GM12878 (cell line): ENCODE measurements at regions not wholly inside any gene's neighbourhood (a gene's known extent, or its start where the extent isn't known, plus 50 kb on each side); places are given as distances from the start of the nearest gene placed in this dataset.

Experiments
- ATAC-seq: fragments of 200-7000 bp; cut with Tn5 transposase; 3 replicates; pipeline ENCODE4 v1.9.1; 2020; ENCODE audit warnings: mild to moderate bottlenecking, moderate library complexity
- BruUV-seq: library from RNA; stranded (reverse); fragments of 400-500 nt; replicated peaks from 2 replicates; lab custom pipeline; 2021; lab: Mats Ljungman, UMichigan
- CTCF ChIA-PET: fragments of 300-600 bp; sonication (Branson Sonifier 250); formaldehyde crosslinking; extraction: SDS; loops from one replicate; lab custom pipeline; 2021; ENCODE audit warnings: inconsistent platforms; lab: Yijun Ruan, JAX
- POLR2A ChIA-PET: fragments of 350-600 bp; formaldehyde crosslinking; extraction: SDS; loops from one replicate; lab custom pipeline; 2021; ENCODE audit warnings: inconsistent platforms; lab: Charles Lee
- RAD21 ChIA-PET: fragments of 300-600 bp; sonication (Branson Sonifier 250); formaldehyde crosslinking; loops from one replicate; lab custom pipeline; 2023; ENCODE audit warnings: antibody characterized with exemption; ENCODE audit not compliant: unreplicated experiment; lab: Charles Lee
- SMC1A ChIA-PET: fragments of 300-600 bp; sonication (Branson Sonifier 250); formaldehyde crosslinking; loops from one replicate; lab custom pipeline; 2023; ENCODE audit not compliant: unreplicated experiment, uncharacterized antibody; lab: Charles Lee
- DNase-seq: peaks from one replicate; pipeline ENCODE4 v3.0.0-alpha.2; 2011; ENCODE audit warnings: low read depth, low spot score
- FAIRE-seq: peaks from 3 replicates; lab custom pipeline; 2011; peaks lifted over from hg19 to GRCh38; lab: Jason Lieb, UNC
- H2AFZ ChIP-seq: 2 replicates; pipeline ENCODE4 v1.6.0; 2011; ENCODE audit warnings: low read depth, low read length, control low read depth; ENCODE audit not compliant: control insufficient read depth
- H3K27ac ChIP-seq: 2 replicates; pipeline ENCODE4 v1.5.1; 2011; ENCODE audit warnings: control low read depth; ENCODE audit not compliant: control insufficient read depth, insufficient read depth
- H3K27me3 ChIP-seq, 2 experiments: replicated peaks in 1 of 2; 2 replicates each; pipeline versions ENCODE4 v1.6.0 to v1.6.1; 2011; ENCODE audit warnings: low read length in 1 of 2; ENCODE audit not compliant: control insufficient read depth in 2 of 2, insufficient read depth in 2 of 2
- H3K36me3 ChIP-seq, 2 experiments: 2 replicates each; pipeline ENCODE4 v1.5.1; 2011; ENCODE audit warnings: low read length in 1 of 2; ENCODE audit not compliant: control insufficient read depth in 2 of 2, insufficient read depth in 2 of 2
- H3K4me1 ChIP-seq: 2 replicates; pipeline ENCODE4 v1.6.1; 2011; ENCODE audit warnings: mild to moderate bottlenecking, low read length, moderate library complexity, mixed read lengths; ENCODE audit not compliant: control insufficient read depth, insufficient read depth
- H3K4me2 ChIP-seq: 2 replicates; pipeline ENCODE4 v1.6.0; 2011; ENCODE audit warnings: control low read depth; ENCODE audit not compliant: control insufficient read depth, insufficient read depth
- H3K4me3 ChIP-seq: fragments of 200-600 bp; sonication (generic); 2 replicates; pipeline ENCODE4 v1.5.1; 2016
- H3K79me2 ChIP-seq: 2 replicates; pipeline ENCODE4 v1.6.0; 2011; ENCODE audit warnings: low read length; ENCODE audit not compliant: control insufficient read depth, insufficient read depth
- H3K9ac ChIP-seq: 2 replicates; pipeline ENCODE4 v1.8.0; 2011; ENCODE audit warnings: low read length, control low read depth, mixed read lengths; ENCODE audit not compliant: control insufficient read depth, insufficient read depth
- H3K9me3 ChIP-seq: replicated peaks from 3 replicates; pipeline ENCODE4 v1.5.1; 2011; ENCODE audit warnings: mild to moderate bottlenecking, low read length; ENCODE audit not compliant: control insufficient read depth, insufficient read depth
- H4K20me1 ChIP-seq: 2 replicates; pipeline ENCODE4 v1.6.0; 2011; ENCODE audit not compliant: control insufficient read depth, insufficient read depth
- CHD2 ChIP-seq: IDR thresholded peaks from 2 replicates; pipeline ENCODE4 v1.6.1; 2011; ENCODE audit warnings: low read depth, low read length, improper control_type of control experiment, borderline replicate concordance
- IKZF1 ChIP-seq: fragments of 450-650 bp; conservative IDR thresholded peaks from 2 replicates; pipeline ENCODE4 v1.6.1; 2017; ENCODE audit warnings: antibody characterized with exemption, mild to moderate bottlenecking
- PAX5 ChIP-seq: IDR thresholded peaks from 2 replicates; pipeline ENCODE4 v1.6.1; 2011; ENCODE audit warnings: low read depth, low read length, borderline replicate concordance
- SMARCA5 ChIP-seq: fragments of 450-650 bp; IDR thresholded peaks from 2 replicates; pipeline ENCODE4 v1.6.1; 2017; ENCODE audit warnings: mild to moderate bottlenecking
- STAT3 ChIP-seq: IDR thresholded peaks from 2 replicates; pipeline ENCODE4 v1.6.1; 2011; ENCODE audit warnings: low read depth, low read length, improper control_type of control experiment
- TAF1 ChIP-seq: IDR thresholded peaks from 2 replicates; pipeline ENCODE4 v1.6.1; 2011; ENCODE audit warnings: mild to moderate bottlenecking, low read depth, low read length, borderline replicate concordance
- TARDBP ChIP-seq: IDR thresholded peaks from 2 replicates; pipeline ENCODE4 v1.6.1; 2016; ENCODE audit warnings: borderline replicate concordance
- WRNIP1 ChIP-seq: IDR thresholded peaks from 2 replicates; pipeline ENCODE4 v1.6.1; 2011; ENCODE audit warnings: low read depth, low read length, improper control_type of control experiment, borderline replicate concordance
- ZNF274 ChIP-seq: IDR thresholded peaks from one replicate; pipeline ENCODE4 v1.8.0; 2011; ENCODE audit not compliant: insufficient read length, insufficient read depth
- ZSCAN29 ChIP-seq: fragments of 450-650 bp; IDR thresholded peaks from 2 replicates; pipeline ENCODE4 v1.6.1; 2017; ENCODE audit warnings: mild to moderate bottlenecking, moderate library complexity
- WGBS: methylation state at CpG from one replicate; pipeline ENCODE4 v1.1.6; 2016; ENCODE audit warnings: low lambda C conversion rate; ENCODE audit not compliant: insufficient replicate concordance, insufficient coverage; ENCODE audit errors: missing lambda C conversion rate; 5-methylcytosine and 5-hydroxymethylcytosine counted together
- in situ Hi-C: fragments of 300-500 bp; cut with MboI; formaldehyde crosslinking; loops from 9 replicates; pipeline ENCODE4 v1.14.3; 2018; ENCODE audit warnings: mixed read lengths
- intact Hi-C: fragments of 100-400 bp; cut with micrococcal nuclease; formaldehyde crosslinking; loops from one replicate; pipeline ENCODE4 v1.14.2; 2022; ENCODE audit not compliant: unreplicated experiment
- TF ChIP-seq, protein P1 (sequence below): fragments of 450-650 bp; IDR thresholded peaks from 2 replicates; pipeline ENCODE4 v1.6.1; 2017; ENCODE audit warnings: antibody characterized with exemption, mild to moderate bottlenecking, moderate library complexity
- TF ChIP-seq, protein P2 (sequence below): fragments of 450-650 bp; IDR thresholded peaks from 2 replicates; pipeline ENCODE4 v1.6.1; 2017; ENCODE audit warnings: mild to moderate bottlenecking, low read depth, inconsistent platforms; ENCODE audit not compliant: poor library complexity, severe bottlenecking
- TF ChIP-seq, protein P3 (sequence below): IDR thresholded peaks from 2 replicates; pipeline ENCODE4 v1.6.1; 2011; ENCODE audit warnings: borderline replicate concordance, low read depth, mild to moderate bottlenecking, moderate library complexity, low read length; ENCODE audit not compliant: insufficient read depth, poor library complexity, severe bottlenecking

DNA sequence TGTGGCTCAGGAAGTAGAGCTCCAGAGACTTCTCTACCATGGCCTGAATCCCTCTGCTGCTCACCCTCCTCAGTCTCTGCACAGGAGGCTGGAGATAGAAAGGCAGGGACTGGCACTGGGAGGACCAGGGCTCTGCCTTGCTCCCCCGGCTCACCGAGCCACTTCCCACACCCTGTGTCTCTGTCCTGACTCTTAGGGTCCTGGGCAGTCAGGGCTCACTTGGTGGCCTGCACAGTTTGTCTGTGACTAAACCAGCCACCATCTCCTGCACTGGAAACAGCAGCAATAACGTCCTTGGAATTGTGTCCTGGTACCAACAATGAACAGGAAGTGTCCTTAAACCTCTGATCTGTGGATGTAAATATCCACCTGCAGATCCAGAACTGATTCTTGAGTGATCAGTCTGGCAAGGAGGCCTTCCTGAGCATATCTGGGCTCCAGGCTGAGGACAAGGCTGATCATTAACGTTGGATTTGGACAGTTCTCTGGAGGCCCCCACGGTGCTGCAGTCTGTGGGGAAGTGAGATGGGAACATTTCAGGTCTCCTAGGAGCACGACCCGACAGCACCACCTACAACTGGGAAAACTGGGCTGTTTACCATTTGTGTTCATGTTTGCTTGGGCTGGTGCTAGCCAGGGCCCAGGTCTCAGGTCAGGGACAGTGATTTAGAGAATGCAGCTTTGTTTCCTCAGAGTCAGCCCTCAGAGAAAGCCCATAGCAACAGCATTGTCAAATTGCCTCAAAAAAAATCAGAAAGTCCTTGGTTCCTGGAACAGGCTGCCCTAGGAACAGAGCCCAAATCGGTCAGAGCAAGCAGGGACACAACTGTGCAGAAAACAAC lies 82.5 kb downstream of the ZNF280B start:
- Histone ChIP-seq H3K9me3 (no peaks in the 10 kb centered on the region), H2AFZ (no peak overlapping the region), H3K27ac (no peak overlapping the region), H3K36me3 (no peaks in the 10 kb centered on the region), H4K20me1 (no peaks in the 10 kb centered on the region), H3K79me2 (no peaks in the 10 kb centered on the region), H3K9ac (no peak overlapping the region), H3K4me1 (no peaks in the 10 kb centered on the region), H3K27me3 (no peaks in the 10 kb centered on the region), H3K4me2 (no peak overlapping the region), H3K4me3 (no peak overlapping the region)
- DNase-seq (no peak), FAIRE-seq (no peak), ATAC-seq (no peak)
- intact Hi-C loops: loop anchor here (10.0 kb wide), 2 partner anchors 129 to 221 kb away; partner anchors contain the start of gene PRAME
- 50% methylated on average over 8 of the region's 8 CpGs for WGBS
- SMC1A ChIA-PET: interaction anchor here (1.0 to 1.4 kb wide), 2 partner anchors 37 to 83 kb away, joined by 3 to 5 read pairs; no protein-coding TSS in a partner anchor
- RAD21 ChIA-PET: no interaction called here
- CTCF ChIA-PET: interaction anchor here (0.7 to 2.1 kb wide), 4 partner anchors 18 to 37 kb away, joined by 3 to 10 read pairs (median 6); no protein-coding TSS in a partner anchor
- POLR2A ChIA-PET: interaction anchor here (0.5 kb wide), 1 partner anchor 171 kb away, joined by 3 read pairs; no protein-coding TSS in a partner anchor
- in situ Hi-C loops: no loop called here
- TF ChIP-seq TAF1 (no peak), CHD2 (no peak), IKZF1 (no peak), ZNF274 (no peak), STAT3 (no peak), ZSCAN29 (no peak), TARDBP (no peak), PAX5 (no peak), WRNIP1 (no peak), SMARCA5 (no peak)
- TF ChIP-seq, protein P1, sequence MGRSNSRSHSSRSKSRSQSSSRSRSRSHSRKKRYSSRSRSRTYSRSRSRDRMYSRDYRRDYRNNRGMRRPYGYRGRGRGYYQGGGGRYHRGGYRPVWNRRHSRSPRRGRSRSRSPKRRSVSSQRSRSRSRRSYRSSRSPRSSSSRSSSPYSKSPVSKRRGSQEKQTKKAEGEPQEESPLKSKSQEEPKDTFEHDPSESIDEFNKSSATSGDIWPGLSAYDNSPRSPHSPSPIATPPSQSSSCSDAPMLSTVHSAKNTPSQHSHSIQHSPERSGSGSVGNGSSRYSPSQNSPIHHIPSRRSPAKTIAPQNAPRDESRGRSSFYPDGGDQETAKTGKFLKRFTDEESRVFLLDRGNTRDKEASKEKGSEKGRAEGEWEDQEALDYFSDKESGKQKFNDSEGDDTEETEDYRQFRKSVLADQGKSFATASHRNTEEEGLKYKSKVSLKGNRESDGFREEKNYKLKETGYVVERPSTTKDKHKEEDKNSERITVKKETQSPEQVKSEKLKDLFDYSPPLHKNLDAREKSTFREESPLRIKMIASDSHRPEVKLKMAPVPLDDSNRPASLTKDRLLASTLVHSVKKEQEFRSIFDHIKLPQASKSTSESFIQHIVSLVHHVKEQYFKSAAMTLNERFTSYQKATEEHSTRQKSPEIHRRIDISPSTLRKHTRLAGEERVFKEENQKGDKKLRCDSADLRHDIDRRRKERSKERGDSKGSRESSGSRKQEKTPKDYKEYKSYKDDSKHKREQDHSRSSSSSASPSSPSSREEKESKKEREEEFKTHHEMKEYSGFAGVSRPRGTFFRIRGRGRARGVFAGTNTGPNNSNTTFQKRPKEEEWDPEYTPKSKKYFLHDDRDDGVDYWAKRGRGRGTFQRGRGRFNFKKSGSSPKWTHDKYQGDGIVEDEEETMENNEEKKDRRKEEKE: no peak
- TF ChIP-seq, protein P2, sequence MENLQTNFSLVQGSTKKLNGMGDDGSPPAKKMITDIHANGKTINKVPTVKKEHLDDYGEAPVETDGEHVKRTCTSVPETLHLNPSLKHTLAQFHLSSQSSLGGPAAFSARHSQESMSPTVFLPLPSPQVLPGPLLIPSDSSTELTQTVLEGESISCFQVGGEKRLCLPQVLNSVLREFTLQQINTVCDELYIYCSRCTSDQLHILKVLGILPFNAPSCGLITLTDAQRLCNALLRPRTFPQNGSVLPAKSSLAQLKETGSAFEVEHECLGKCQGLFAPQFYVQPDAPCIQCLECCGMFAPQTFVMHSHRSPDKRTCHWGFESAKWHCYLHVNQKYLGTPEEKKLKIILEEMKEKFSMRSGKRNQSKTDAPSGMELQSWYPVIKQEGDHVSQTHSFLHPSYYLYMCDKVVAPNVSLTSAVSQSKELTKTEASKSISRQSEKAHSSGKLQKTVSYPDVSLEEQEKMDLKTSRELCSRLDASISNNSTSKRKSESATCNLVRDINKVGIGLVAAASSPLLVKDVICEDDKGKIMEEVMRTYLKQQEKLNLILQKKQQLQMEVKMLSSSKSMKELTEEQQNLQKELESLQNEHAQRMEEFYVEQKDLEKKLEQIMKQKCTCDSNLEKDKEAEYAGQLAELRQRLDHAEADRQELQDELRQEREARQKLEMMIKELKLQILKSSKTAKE: no peak
- TF ChIP-seq, protein P3, sequence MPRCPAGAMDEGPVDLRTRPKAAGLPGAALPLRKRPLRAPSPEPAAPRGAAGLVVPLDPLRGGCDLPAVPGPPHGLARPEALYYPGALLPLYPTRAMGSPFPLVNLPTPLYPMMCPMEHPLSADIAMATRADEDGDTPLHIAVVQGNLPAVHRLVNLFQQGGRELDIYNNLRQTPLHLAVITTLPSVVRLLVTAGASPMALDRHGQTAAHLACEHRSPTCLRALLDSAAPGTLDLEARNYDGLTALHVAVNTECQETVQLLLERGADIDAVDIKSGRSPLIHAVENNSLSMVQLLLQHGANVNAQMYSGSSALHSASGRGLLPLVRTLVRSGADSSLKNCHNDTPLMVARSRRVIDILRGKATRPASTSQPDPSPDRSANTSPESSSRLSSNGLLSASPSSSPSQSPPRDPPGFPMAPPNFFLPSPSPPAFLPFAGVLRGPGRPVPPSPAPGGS: no peak
- BruUV-seq: no TSS peak
